ENCODE measurements at regions not wholly inside any gene's neighbourhood (a gene's known extent, or its start where the extent isn't known, plus 50 kb on each side); places are given as distances from the start of the nearest gene placed in this dataset.

- no peak overlapping the region for H3K4me3 Mint-ChIP-seq
- Histone ChIP-seq H3K9ac (ENCODE audit: extremely low read depth, low read length, poor library complexity, severe bottlenecking) (no peak overlapping the region), H3K27me3 (ENCODE audit: control insufficient read depth, insufficient read depth, low read length, poor library complexity, severe bottlenecking) (no peaks in the 10 kb centered on the region), H3K36me3 (ENCODE audit: control insufficient read depth, insufficient read depth, low read length) (no peaks in the 10 kb centered on the region), H3K4me1 (ENCODE audit: control insufficient read depth, insufficient read depth, low read length) (no peaks in the 10 kb centered on the region), H3K4me3 (ENCODE audit: low read length) (no peak overlapping the region), H3K9me3 (ENCODE audit: control insufficient read depth, low read length) (peaks cover 7% of the 10 kb centered on the region), H3K27ac (ENCODE audit: low read depth, low read length) (no peak overlapping the region)
- H3K36me3 Mint-ChIP-seq (ENCODE audit: low read depth), result peaks cover 1% of the 10 kb centered on the region
- TF ChIP-seq CTCF (conservative IDR thresholded peaks at IDR 0.05), result no peak
- no peaks in the 10 kb centered on the region for H3K27me3 Mint-ChIP-seq (ENCODE audit: insufficient read depth)
- no peak overlapping the region for H3K27ac Mint-ChIP-seq
- no peak for DNase-seq
- H3K9me3 Mint-ChIP-seq, result peaks cover 11% of the 10 kb centered on the region
- 79 to 87% methylated on average over 7 of the region's 7 CpGs for WGBS, 2 experiments (ENCODE audit: insufficient coverage in 1 of 2, insufficient read length in 1 of 2)
- H3K4me1 Mint-ChIP-seq, result no peaks in the 10 kb centered on the region
These were observed 110.7 kb upstream of the C2CD4B start for GRCh38 chr15:62275831-62276230.

DNA sequence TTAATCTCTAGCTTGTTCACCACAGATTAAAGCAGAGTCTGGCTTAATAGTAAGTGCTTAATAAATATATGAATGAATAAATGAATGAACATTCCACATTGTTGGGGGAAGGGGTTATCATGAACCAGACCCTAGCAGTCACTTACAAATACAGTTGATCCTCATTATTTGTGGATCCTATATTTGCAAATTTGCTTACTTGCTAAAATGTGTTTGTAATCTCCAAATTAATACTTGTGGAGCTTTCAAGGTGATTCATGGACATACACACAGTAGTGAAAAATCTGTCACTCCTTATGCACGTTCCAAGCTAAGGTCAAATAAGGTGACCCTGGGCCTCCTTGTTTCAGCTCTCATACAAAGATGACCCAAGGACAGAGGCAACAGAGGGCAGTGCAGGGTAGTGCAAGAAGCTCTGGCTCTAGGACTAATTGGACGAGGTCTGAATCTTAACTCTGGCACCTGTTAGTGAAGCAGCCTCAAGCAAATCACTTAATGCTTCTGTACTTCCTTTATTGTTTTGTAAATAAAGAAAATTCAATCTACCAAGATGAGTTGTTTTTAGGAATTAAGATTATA is 112.8 kb upstream of the C2CD4B start:
- 80 to 92% methylated on average over 1 to 2 of the region's 2 CpGs for WGBS, 2 experiments (ENCODE audit: insufficient coverage in 1 of 2, insufficient read length in 1 of 2)
- no peak overlapping the region for H3K4me3 Mint-ChIP-seq
- Histone ChIP-seq H3K36me3 (ENCODE audit: control insufficient read depth, insufficient read depth, low read length) (no peaks in the 10 kb centered on the region), H3K9ac (ENCODE audit: extremely low read depth, low read length, poor library complexity, severe bottlenecking) (no peak overlapping the region), H3K9me3 (ENCODE audit: control insufficient read depth, low read length) (no peaks in the 10 kb centered on the region), H3K4me3 (ENCODE audit: low read length) (no peak overlapping the region), H3K4me1 (ENCODE audit: control insufficient read depth, insufficient read depth, low read length) (no peaks in the 10 kb centered on the region), H3K27ac (ENCODE audit: low read depth, low read length) (no peak overlapping the region), H3K27me3 (ENCODE audit: control insufficient read depth, insufficient read depth, low read length, poor library complexity, severe bottlenecking) (no peaks in the 10 kb centered on the region)
- no peaks in the 10 kb centered on the region for H3K27me3 Mint-ChIP-seq (ENCODE audit: insufficient read depth)
- H3K36me3 Mint-ChIP-seq (ENCODE audit: low read depth), result no peaks in the 10 kb centered on the region
- TF ChIP-seq CTCF (conservative IDR thresholded peaks at IDR 0.05), result peak; percentile 49
- no peak for DNase-seq
- no peaks in the 10 kb centered on the region for H3K9me3 Mint-ChIP-seq
- no peak overlapping the region for H3K27ac Mint-ChIP-seq
- no peaks in the 10 kb centered on the region for H3K4me1 Mint-ChIP-seq

DNA sequence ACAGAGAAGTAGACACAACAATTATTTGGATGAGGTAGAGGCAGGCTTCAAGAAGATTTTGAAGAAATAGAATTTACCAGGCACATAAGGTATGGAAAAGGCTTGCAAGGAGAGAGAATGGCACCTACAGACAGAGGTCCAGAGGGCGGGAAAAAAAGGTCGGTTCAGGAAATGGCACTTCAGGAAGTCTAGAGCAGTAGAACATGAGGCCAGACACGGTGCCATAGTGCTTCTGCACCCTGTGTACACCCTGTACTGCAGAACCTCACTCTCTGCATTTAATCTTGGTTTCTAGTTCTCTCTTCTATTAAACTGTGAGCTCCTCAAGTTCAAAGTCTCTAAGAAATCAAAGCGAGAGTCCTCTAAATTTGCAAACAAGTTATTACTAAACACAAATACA is 113.4 kb upstream of the C2CD4B start:
- no peak for DNase-seq
- Mint-ChIP-seq H3K27ac (no peak overlapping the region), H3K36me3 (ENCODE audit: low read depth) (no peaks in the 10 kb centered on the region), H3K27me3 (ENCODE audit: insufficient read depth) (no peaks in the 10 kb centered on the region), H3K9me3 (no peaks in the 10 kb centered on the region), H3K4me3 (no peak overlapping the region), H3K4me1 (no peaks in the 10 kb centered on the region)
- 88 to 98% methylated on average over 4 of the region's 4 CpGs for WGBS, 2 experiments (ENCODE audit: insufficient coverage in 1 of 2, insufficient read length in 1 of 2)
- H3K27me3 ChIP-seq (ENCODE audit: control insufficient read depth, insufficient read depth, low read length, poor library complexity, severe bottlenecking), result no peaks in the 10 kb centered on the region
- no peaks in the 10 kb centered on the region for H3K4me1 ChIP-seq (ENCODE audit: control insufficient read depth, insufficient read depth, low read length)
- H3K4me3 ChIP-seq (ENCODE audit: low read length), result no peak overlapping the region
- H3K36me3 ChIP-seq (ENCODE audit: control insufficient read depth, insufficient read depth, low read length), result no peaks in the 10 kb centered on the region
- no peak overlapping the region for H3K27ac ChIP-seq (ENCODE audit: low read depth, low read length)
- no peak for TF ChIP-seq CTCF (conservative IDR thresholded peaks at IDR 0.05)
- no peak overlapping the region for H3K9ac ChIP-seq (ENCODE audit: extremely low read depth, low read length, poor library complexity, severe bottlenecking)
- H3K9me3 ChIP-seq (ENCODE audit: control insufficient read depth, low read length), result no peaks in the 10 kb centered on the region

Data from endodermal cell (in vitro differentiated cells).